Esophagus squamous epithelium (tissue), 5 donors: ENCODE measurements at regions not wholly inside any gene's neighbourhood (a gene's known extent, or its start where the extent isn't known, plus 50 kb on each side); places are given as distances from the start of the nearest gene placed in this dataset.

ENCODE experiments used
- DNase-seq: peaks from one replicate; lab custom pipeline; 2025; lab: John Stamatoyannopoulos, UW
- H3K27ac ChIP-seq, 4 donors: fragments of 200-600 bp; sonication (generic); one replicate each; pipeline ENCODE4 v1.5.1; 2016 to 2019; ENCODE audit warnings: mild to moderate bottlenecking in 1 of 4
- H3K27me3 ChIP-seq, 4 donors: fragments of 200-600 bp; sonication (generic); 1 replicate in 3 of 4; 2 replicates in 1 of 4; pipeline versions ENCODE4 v1.5.1 to v1.6.0; 2017 to 2021; ENCODE audit warnings: antibody characterized with exemption in 1 of 4
- H3K36me3 ChIP-seq, 3 donors: fragments of 200-600 bp; sonication (generic); one replicate each; pipeline ENCODE4 v1.5.1; 2016 to 2019
- H3K4me1 ChIP-seq, 3 donors: fragments of 200-600 bp; sonication (generic); one replicate each; pipeline ENCODE4 v1.5.1; 2017 to 2019
- H3K4me3 ChIP-seq, 4 donors: fragments of 200-600 bp; sonication (generic); 1 replicate in 3 of 4; 2 replicates in 1 of 4; pipeline ENCODE4 v1.5.1; 2016 to 2019; ENCODE audit warnings: mild to moderate bottlenecking in 2 of 4, moderate library complexity in 1 of 4
- H3K9me3 ChIP-seq, 3 donors: fragments of 200-600 bp; sonication (generic); one replicate each; pipeline ENCODE4 v1.5.1; 2016 to 2019
- POLR2A ChIP-seq, 4 donors: fragments of 450-650 bp; IDR thresholded peaks; one replicate each; pipeline ENCODE4 v1.6.1; 2017; ENCODE audit warnings: antibody characterized with exemption in 4 of 4, mild to moderate bottlenecking in 4 of 4, moderate library complexity in 3 of 4
- WGBS, 2 donors: methylation state at CpG; one replicate each; pipeline ENCODE4 v1.1.5; 2018; 5-methylcytosine and 5-hydroxymethylcytosine counted together
- intact Hi-C: fragments of 100-400 bp; cut with DNase I; formaldehyde crosslinking; loops from one replicate; pipeline ENCODE4 v1.15.0; 2022
- TF ChIP-seq, protein P1 (sequence below), 6 experiments: fragments of 450-650 bp in 4 of 6; fragments of 200-600 bp in 2 of 6; sonication (generic) in 2 of 6; IDR thresholded peaks; one replicate each; pipeline ENCODE4 v1.5.1; 2016 to 2019; ENCODE audit warnings: antibody characterized with exemption in 6 of 6, mild to moderate bottlenecking in 4 of 6, moderate library complexity in 4 of 6
- donor health status: DM: yes; HTN: yes; CAD: no.

GRCh38 chr5:67393211-67393610 lies 196.6 kb upstream of the CD180 start:
- Histone ChIP-seq H3K27ac (no peak overlapping the region), H3K36me3 (no peaks in the 10 kb centered on the region), H3K27me3 (no peaks in the 10 kb centered on the region), H3K4me1 (no peaks in the 10 kb centered on the region), H3K4me3 (no peak overlapping the region), H3K9me3 (no peaks in the 10 kb centered on the region)
- DNase-seq = no peak
- TF ChIP-seq, protein P1, sequence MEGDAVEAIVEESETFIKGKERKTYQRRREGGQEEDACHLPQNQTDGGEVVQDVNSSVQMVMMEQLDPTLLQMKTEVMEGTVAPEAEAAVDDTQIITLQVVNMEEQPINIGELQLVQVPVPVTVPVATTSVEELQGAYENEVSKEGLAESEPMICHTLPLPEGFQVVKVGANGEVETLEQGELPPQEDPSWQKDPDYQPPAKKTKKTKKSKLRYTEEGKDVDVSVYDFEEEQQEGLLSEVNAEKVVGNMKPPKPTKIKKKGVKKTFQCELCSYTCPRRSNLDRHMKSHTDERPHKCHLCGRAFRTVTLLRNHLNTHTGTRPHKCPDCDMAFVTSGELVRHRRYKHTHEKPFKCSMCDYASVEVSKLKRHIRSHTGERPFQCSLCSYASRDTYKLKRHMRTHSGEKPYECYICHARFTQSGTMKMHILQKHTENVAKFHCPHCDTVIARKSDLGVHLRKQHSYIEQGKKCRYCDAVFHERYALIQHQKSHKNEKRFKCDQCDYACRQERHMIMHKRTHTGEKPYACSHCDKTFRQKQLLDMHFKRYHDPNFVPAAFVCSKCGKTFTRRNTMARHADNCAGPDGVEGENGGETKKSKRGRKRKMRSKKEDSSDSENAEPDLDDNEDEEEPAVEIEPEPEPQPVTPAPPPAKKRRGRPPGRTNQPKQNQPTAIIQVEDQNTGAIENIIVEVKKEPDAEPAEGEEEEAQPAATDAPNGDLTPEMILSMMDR (IDR thresholded peaks at IDR 0.05) = no peak
- no peak for TF ChIP-seq POLR2A (IDR thresholded peaks at IDR 0.05)
- intact Hi-C loops = no loop called here

- no peaks in the 10 kb centered on the region for H3K9me3 ChIP-seq
- no peak overlapping the region for H3K4me3 ChIP-seq
- intact Hi-C loops = no loop called here
- H3K27me3 ChIP-seq = no peaks in the 10 kb centered on the region
- no peak for DNase-seq
- 58 to 90% methylated on average over 1 of the region's 1 CpG for WGBS, 2 donors
- H3K36me3 ChIP-seq = no peaks in the 10 kb centered on the region
- no peaks in the 10 kb centered on the region for H3K4me1 ChIP-seq
- TF ChIP-seq, protein P1 (IDR thresholded peaks at IDR 0.05) = no peak
- no peak for TF ChIP-seq POLR2A (IDR thresholded peaks at IDR 0.05)
- H3K27ac ChIP-seq = no peak overlapping the region
Measured at GRCh38 chr5:67390935-67391334, 194.3 kb upstream of the CD180 start.

GRCh38 chr5:67383451-67383850 lies 186.9 kb upstream of the CD180 start:
- no peak for DNase-seq
- intact Hi-C loops = no loop called here
- Histone ChIP-seq H3K9me3 (no peaks in the 10 kb centered on the region), H3K36me3 (no peaks in the 10 kb centered on the region), H3K27me3 (no peaks in the 10 kb centered on the region), H3K4me3 (no peak overlapping the region), H3K4me1 (peaks cover 0 to 6% (median 0%) of the 10 kb centered on the region in 3 donors), H3K27ac (no peak overlapping the region)
- TF ChIP-seq POLR2A (IDR thresholded peaks at IDR 0.05) = no peak
- TF ChIP-seq, protein P1 (IDR thresholded peaks at IDR 0.05) = no peak

DNA sequence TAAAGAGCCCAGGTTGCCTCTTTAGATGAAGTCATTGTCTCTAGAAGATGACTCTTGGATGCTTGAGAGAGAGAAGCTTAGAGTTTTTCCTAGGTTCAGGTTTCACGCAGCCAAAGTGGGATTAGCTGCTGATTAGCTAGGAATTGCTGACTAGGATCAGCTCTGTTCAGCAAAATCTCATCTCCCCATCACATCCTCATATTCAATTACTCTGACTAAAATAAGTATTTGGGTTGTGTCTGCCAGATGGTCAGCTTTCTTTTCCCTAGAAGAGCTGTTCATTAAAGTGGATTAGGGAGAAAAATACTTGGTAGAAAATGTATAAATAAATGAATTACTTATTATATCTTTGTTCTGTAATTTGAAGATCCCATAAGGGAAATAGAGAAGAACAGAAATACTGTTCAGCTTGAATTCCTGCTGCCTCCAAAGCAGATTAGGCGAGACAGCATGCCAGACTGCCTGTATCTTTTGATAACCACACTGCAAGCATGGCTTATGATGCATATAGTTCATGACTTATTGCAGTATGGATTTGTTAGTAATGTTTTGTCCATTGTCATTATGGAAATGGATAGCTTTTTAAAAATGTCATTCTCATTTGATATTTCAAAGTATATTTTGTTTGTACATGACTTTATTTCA lies 184.8 kb upstream of the CD180 start:
- TF ChIP-seq, protein P1 (IDR thresholded peaks at IDR 0.05) = no peak
- TF ChIP-seq POLR2A (IDR thresholded peaks at IDR 0.05) = no peak
- WGBS, 2 donors = 64 to 81% methylated on average over 2 of the region's 2 CpGs
- H3K4me1 ChIP-seq = peaks cover 0 to 18% (median 0%) of the 10 kb centered on the region in 3 donors
- H3K27me3 ChIP-seq = no peaks in the 10 kb centered on the region
- H3K9me3 ChIP-seq = no peaks in the 10 kb centered on the region
- H3K27ac ChIP-seq = no peak overlapping the region
- H3K36me3 ChIP-seq = no peaks in the 10 kb centered on the region
- intact Hi-C loops = no loop called here
- H3K4me3 ChIP-seq = no peak overlapping the region
- no peak for DNase-seq

GRCh38 chr5:67380431-67380830 lies 183.8 kb upstream of the CD180 start:
- H3K27ac ChIP-seq = no peak overlapping the region
- no peaks in the 10 kb centered on the region for H3K9me3 ChIP-seq
- DNase-seq = no peak
- H3K36me3 ChIP-seq = no peaks in the 10 kb centered on the region
- intact Hi-C loops = no loop called here
- no peaks in the 10 kb centered on the region for H3K27me3 ChIP-seq
- no peak overlapping the region for H3K4me3 ChIP-seq
- peaks cover 0 to 18% (median 0%) of the 10 kb centered on the region in 3 donors for H3K4me1 ChIP-seq
- no peak for TF ChIP-seq POLR2A (IDR thresholded peaks at IDR 0.05)
- TF ChIP-seq, protein P1 (IDR thresholded peaks at IDR 0.05) = no peak
- WGBS, 2 donors = 25 to 70% methylated on average over 1 of the region's 1 CpG
